Panc1 (cell line): ENCODE measurements at regions not wholly inside any gene's neighbourhood (a gene's known extent, or its start where the extent isn't known, plus 50 kb on each side); places are given as distances from the start of the nearest gene placed in this dataset.

Source experiments
- CTCF ChIP-seq: fragments of 450-650 bp; IDR thresholded peaks from 2 replicates; pipeline ENCODE4 v1.5.1; 2017; ENCODE audit warnings: mild to moderate bottlenecking
- POLR2AphosphoS5 ChIP-seq: IDR thresholded peaks from 2 replicates; pipeline ENCODE4 v1.6.1; 2012; ENCODE audit warnings: mild to moderate bottlenecking, low read depth, low read length, moderate library complexity
- REST ChIP-seq, 2 experiments: IDR thresholded peaks; 2 replicates each; pipeline ENCODE4 v1.6.1; 2011 to 2012; ENCODE audit warnings: low read depth in 2 of 2, control low read depth in 1 of 2, low read length in 1 of 2, mild to moderate bottlenecking in 1 of 2, moderate library complexity in 1 of 2; ENCODE audit not compliant: insufficient read depth in 1 of 2
- SIN3A ChIP-seq: IDR thresholded peaks from 2 replicates; pipeline ENCODE4 v1.6.1; 2012; ENCODE audit warnings: low read depth, mild to moderate bottlenecking, low read length, moderate library complexity, borderline replicate concordance; ENCODE audit not compliant: insufficient read depth

- TF ChIP-seq CTCF (no peak), REST (IDR thresholded peaks at IDR 0.05; ENCODE audit: insufficient read depth in 1 of 2, low read depth in 2 of 2, low read length in 1 of 2) (no peak), POLR2AphosphoS5 (no peak), SIN3A (no peak)
Observed at GRCh38 chr1:217363319-217363718, 267.6 kb downstream of the GPATCH2 start.
